Left ventricle myocardium superior (tissue), 1 donor: ENCODE measurements at regions not wholly inside any gene's neighbourhood (a gene's known extent, or its start where the extent isn't known, plus 50 kb on each side); places are given as distances from the start of the nearest gene placed in this dataset.

Experiments
- ATAC-seq: fragments of 200-7000 bp; cut with Tn5 transposase; one replicate; pipeline ENCODE4 v1.9.1; 2020; ENCODE audit warnings: mild to moderate bottlenecking, moderate library complexity
- DNase-seq: peaks from one replicate; pipeline ENCODE4 v3.0.0-alpha.2; 2020
- intact Hi-C: fragments of 100-400 bp; cut with micrococcal nuclease; formaldehyde crosslinking; loops from one replicate; pipeline ENCODE4 v1.11.0; 2022
- donor health status: DM: no; HTN: yes; CAD: no; lungs with severe emphysema.

DNA sequence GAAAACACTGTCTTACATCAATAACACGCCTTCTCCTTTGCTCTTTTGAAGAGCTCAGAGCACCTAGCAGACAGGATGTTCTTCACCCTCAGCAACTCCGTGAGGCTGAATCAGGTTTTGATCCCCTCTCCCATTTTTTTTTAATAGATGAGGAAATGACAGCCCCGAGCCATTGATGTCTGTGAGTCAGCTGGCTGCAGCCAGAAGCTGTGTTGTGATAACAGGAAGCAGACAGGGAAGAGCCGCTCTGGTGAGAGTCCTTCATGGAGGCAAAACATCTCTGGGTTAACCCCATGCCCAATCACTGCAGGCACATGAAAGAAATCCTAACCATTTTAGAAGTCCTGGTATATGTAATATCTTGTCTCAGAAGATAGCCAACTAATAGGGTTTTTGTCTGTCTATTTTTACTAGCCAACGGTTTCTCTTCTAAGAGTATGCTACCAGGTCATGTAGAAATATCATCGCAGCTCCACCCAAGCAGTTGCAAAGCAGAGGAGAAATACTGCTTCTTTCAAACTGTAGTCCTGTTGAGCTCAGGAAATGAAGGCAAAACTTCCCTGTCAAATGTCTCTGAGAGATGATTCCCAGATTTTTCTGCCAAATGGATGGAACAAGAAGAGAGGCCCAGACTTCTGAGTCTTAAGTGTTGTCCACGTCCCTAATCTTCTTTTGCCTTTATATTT lies 568.9 kb downstream of the CCDC171 start:
- intact Hi-C loops: no loop called here
- ATAC-seq (no peak), DNase-seq (no peak)

DNA sequence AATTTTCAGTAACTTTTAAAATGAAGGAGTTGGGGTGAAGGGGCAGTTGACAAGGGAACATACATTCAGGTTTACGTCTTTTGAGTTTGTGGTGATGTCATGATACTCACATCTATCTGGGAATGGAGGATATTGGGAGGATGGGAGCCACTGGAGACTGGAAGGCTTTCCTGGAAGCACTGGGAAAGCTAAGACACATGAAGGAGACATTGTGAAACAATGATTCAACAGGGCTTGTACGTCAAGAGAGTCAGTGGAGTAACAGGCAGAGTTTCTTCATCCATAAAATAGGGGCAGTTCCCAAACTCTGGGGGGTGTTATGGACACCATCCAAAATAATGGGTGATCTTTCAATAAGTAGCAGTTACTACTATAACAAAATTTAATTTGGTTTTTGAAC lies 572.8 kb downstream of the CCDC171 start:
- intact Hi-C loops: no loop called here
- DNase-seq: no peak
- no peak for ATAC-seq

DNA sequence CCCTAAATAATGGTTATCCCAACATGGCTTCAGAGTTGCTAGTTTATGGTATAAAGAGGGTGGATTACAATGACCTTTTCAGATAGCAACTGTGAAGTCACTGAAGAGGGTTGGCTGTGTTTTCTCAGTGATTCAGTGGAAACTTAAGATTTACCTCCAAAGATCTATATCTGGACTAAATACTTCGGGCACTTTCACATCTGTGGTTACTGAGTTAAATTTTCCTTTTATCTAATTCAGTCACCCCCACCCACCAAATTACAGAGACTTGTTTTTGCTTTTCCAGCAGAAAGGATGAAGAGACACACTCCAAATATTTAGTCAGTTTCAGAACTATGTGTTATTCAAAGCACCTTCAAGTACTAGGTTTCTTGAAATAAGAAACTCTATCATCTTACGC lies 573.2 kb downstream of the CCDC171 start:
- ATAC-seq (no peak), DNase-seq (no peak)
- intact Hi-C loops: no loop called here

GRCh38 chr9:16128003-16128402 lies 575.2 kb downstream of the CCDC171 start:
- no peak for DNase-seq
- intact Hi-C loops: no loop called here
- no peak for ATAC-seq

DNA sequence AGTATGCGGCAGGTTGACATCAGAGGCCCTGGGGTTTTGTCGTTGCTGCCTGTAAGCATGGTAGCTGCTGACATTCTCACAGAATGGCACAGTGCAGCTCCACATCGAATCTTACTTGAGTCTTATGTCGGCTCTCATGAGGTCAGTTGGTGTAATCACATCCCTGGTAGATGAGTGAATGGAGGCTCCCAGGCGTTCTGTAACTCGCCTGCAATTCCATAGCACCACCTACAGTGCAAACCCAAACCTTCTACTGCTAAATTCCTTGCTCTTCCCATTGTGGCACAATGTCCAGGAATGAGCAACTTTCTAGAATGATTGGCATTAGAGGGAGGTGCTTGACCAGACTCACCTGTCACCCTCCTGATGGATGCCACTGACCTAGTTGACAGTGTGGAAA lies 578.4 kb downstream of the CCDC171 start:
- DNase-seq: no peak
- intact Hi-C loops: no loop called here

DNA sequence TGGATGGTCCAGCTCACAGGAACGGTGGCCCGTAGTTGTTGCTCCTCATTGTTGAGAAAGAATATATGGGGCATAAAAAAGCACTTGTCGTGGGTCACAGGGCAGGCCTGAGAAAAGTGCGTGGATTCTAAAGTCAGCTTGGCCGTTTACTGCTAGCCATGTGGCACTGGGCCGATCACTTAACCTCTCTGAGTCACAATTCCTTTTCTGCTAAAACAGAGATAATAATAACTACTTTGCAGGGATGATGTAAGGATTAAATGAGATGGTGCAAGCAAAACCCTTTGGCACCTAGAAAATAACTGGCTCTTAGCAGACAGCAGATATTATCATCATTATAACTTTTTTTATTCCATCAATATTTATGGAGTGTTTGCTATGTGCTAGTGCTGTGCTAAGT lies 579.7 kb downstream of the CCDC171 start:
- DNase-seq (no peak), ATAC-seq (no peak)
- intact Hi-C loops: no loop called here

More for the DNA sequence above, 578.4 kb downstream of the CCDC171 start:
- no peak for ATAC-seq

DNA sequence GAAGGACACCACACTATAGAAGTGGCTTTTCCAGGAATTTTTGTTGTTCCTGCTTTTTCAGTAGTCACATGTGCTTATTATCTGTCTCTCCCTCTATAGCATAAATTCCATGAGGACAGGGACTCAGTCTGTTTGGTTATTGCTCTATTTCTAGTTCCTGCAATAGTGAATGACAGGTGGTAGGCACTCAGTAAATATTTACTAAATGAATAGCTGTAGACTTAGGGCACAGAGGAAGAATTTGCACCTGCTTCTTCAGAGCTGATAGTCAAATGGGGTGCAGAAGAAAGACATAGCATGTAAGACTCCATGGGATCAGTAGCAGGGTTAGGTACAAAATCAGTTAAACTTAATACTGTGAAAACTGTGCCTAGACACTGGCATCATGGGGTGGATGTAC lies 580.2 kb downstream of the CCDC171 start:
- intact Hi-C loops: no loop called here
- DNase-seq (no peak), ATAC-seq (no peak)

DNA sequence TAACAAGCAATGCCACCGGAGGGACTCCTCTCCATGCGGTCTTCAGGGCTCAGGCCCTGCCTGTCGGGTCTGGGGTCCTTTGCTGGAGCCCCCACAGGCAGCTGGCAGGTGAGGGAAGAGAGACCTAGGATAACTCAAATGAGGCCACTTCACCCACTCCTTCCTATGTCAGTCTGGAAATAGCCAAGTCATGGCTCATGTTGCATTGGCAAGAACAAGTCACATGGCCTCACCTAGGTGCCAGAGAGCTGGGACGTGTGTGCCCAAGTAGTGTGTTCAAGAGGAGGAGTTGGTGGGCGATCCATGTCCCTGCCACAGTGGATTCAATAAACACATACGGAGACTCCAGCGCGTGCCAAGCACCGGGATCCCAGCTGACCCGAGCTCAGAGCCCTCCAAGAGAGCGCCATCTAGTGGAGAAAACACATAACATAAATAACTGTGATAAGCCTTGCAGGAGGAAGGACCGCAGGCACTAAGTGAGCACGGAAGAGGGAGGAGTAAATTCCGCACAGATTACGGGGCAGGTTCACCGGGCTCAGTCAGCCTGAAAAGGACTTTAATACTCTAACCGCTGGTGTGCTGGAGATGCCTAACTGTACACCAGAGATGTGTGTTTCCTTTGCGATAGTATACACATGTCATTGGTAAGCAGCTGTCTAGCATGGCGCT lies 580.8 kb downstream of the CCDC171 start:
- ATAC-seq (no peak), DNase-seq (peak; percentile 44)
- intact Hi-C loops: no loop called here

DNA sequence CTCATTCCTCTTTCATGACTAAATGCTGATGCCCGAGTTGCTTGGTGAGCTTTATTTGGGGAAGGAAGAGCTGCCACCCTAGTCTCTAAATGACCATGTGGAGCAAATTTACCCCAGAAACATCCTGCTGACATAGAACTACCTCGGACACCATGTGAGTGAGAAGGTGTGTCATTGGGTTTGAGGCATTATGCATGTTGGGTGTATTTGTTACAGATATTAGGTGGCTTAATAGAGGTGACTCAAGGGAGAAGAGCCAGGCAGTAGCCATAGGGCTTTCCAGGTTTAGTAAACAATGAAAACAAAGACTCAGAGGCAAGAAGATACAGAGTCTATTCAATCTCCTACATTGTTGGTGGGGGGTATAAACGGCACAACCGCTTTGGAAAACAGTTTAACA lies 581.5 kb downstream of the CCDC171 start:
- intact Hi-C loops: no loop called here
- DNase-seq (no peak), ATAC-seq (no peak)

DNA sequence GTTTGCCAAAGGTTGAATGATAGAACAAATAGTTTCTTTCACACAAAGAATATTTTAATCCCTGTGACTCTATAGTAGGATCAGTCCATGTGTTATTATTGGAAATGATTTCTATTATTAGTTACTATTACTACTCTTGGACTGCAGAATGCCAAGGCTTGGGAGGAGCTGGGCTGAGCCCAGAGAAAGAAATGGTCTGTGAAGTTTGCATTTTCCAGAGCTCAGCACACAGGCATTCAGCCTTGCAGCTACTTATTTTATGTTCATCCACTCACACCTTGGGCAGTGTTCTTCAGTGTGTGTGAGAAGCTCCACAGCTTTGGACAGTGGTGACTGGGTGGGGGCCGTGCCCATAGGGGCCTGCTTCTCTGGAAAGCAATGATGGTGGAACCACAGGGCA lies 583.1 kb downstream of the CCDC171 start:
- ATAC-seq: no peak
- DNase-seq: no peak
- intact Hi-C loops: no loop called here

GRCh38 chr9:16136451-16136850 lies 583.6 kb downstream of the CCDC171 start:
- peak; percentile 34 for DNase-seq
- ATAC-seq: peak; percentile 13
- intact Hi-C loops: no loop called here

DNA sequence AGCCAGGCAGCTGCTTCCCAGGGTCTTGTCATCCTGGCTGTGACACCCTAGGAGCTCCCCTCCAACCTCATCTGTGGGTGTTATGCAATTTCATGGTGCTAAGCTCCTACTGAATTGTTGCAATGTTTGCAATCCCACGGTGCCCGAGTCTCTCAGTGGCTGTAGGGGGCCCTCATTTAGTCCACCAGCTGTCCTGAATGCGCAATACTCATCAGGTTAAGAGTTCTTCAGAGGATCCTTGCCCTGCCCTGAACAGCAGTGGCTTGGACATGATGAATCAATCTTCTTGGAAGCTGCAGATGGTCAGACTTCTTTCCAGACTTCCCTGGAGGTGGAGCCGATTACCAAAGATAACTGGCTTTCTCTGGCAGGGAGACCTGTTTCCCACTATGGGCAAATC lies 584.1 kb downstream of the CCDC171 start:
- DNase-seq: peak; percentile 64
- intact Hi-C loops: no loop called here
- ATAC-seq: peak; percentile 82

DNA sequence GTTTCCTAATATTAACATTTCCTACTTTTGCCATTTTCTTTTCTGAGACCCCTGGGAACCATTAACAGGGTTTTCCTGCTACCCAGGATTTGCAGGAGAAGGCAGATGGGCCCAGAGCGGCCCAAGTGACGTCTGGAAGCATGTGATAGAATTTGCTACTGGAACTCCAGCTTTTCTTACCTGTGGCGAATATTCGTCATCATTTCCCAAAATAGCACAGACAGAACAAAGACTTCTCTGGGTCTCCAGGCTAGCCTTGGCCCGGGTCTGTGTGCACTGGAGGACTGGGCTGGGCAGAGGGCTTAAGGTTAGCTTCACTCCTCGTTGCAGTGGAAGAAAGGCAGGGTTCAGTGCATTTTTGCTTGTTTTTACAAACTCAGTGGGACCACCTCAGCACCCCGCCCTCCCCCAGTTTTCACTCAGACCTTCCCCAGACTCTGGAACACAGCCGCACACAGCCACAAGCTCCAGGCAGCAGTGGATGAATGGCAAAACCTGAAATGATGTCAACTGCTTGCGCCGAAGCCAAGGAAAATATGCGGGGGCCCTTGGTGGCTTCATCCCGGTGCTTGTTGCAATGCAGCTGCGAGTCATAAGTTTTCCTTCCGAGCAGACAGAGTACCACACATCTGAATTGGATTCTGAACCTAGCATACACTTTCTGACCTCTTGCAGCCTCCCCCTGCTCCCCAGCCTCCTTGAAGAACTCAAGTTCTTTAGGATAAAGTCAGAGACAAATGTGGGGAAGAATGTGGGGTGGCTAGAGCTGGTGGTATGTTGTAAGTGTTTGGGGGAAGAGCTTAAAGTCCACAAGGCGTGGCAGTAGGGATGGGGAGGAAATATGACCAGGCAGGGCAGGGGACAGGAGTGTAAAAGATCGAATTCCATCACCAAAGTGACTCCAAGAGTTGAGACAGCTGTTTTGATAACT lies 586.0 kb downstream of the CCDC171 start:
- ATAC-seq (peak; percentile 67), DNase-seq (peak; percentile 66)
- intact Hi-C loops: no loop called here

DNA sequence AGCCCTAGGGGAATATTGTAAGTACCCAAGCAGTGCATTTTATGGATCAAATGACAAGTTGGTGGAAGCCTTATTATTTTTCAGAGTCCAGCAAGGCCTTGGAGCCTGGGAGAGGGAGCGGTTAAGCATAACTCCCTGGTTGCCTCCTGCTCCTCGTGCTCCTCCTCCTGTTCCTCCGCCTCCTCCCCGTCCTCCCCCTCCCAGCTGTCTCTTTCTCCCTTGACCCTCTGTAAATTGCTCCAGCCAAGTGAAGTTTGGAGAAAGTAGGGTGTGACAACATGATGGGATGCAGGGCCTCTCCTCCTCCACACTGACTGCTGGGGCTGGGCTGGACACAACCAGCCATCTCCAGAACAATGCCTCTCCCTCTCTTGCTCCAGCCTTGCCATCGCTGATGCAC lies 586.9 kb downstream of the CCDC171 start:
- intact Hi-C loops: no loop called here
- DNase-seq (peak; percentile 48), ATAC-seq (peak; percentile 78)

DNA sequence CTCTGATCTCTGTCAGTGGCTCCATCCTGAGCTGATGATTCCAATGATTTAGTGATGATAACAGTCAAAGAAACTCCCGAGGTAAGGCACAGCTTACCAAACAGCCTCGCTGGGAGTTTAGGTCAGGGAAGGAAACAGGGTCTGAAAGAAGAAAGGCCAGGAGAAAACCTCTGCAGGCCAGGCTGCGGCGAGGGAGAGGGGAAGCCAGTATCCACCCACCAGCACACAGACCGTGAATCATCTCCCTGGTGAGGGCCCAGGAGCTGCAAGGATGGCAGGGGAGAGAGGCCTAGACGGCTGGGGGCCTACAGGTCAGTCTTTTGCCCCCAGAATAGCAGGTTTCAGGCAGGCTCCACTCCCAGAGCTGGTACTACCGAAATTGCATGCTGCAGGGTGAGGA lies 590.5 kb downstream of the CCDC171 start:
- DNase-seq (no peak), ATAC-seq (no peak)
- intact Hi-C loops: no loop called here

GRCh38 chr9:16143947-16144890 lies 591.4 kb downstream of the CCDC171 start:
- no peak for DNase-seq
- ATAC-seq: no peak
- intact Hi-C loops: no loop called here

GRCh38 chr9:16145196-16145950 lies 592.5 kb downstream of the CCDC171 start:
- no peak for DNase-seq
- no peak for ATAC-seq
- intact Hi-C loops: no loop called here

- ATAC-seq: no peak
- intact Hi-C loops: no loop called here
- no peak for DNase-seq
Observed at GRCh38 chr9:16147726-16148125, 594.9 kb downstream of the CCDC171 start.
